Right renal cortex interstitium (tissue), 3 donors: ENCODE measurements at regions not wholly inside any gene's neighbourhood (a gene's known extent, or its start where the extent isn't known, plus 50 kb on each side); places are given as distances from the start of the nearest gene placed in this dataset.
A peak's percentile ranks its signal among the peaks of the same experiment; 100 is the strongest.
"Not testable (repeated sequence)": the region's sequence is repeated elsewhere in the genome, so short reads cannot be mapped to it uniquely, and the experiment has no call there.

Source experiments
- DNase-seq, 3 donors: peaks; one replicate each; pipeline ENCODE4 v3.0.0-alpha.2; 2013; ENCODE audit warnings: low read depth in 3 of 3, low spot score in 2 of 3

GRCh38 chr4:13678186-13678924, 50.8 kb upstream of the BOD1L1 start:
- DNase-seq = no peak

GRCh38 chr4:13681570-13681969, 54.0 kb upstream of the BOD1L1 start:
- DNase-seq = no peak

- no peak for DNase-seq
These were observed 66.7 kb upstream of the BOD1L1 start for GRCh38 chr4:13694256-13694655.

- DNase-seq = no peak
These were observed 70.8 kb upstream of the BOD1L1 start for GRCh38 chr4:13698296-13698695.

- DNase-seq = no peak
These were observed 72.7 kb upstream of the BOD1L1 start for GRCh38 chr4:13700021-13700857.

- DNase-seq = not testable (repeated sequence)
These were observed 73.3 kb upstream of the BOD1L1 start for GRCh38 chr4:13700858-13701140.

GRCh38 chr4:13701937-13702446, 74.5 kb upstream of the BOD1L1 start:
- DNase-seq = no peak

- DNase-seq = no peak
These were observed 75.6 kb upstream of the BOD1L1 start for GRCh38 chr4:13703096-13703495.

GRCh38 chr4:13704035-13704434, 76.5 kb upstream of the BOD1L1 start:
- DNase-seq = no peak

- DNase-seq = no peak
These were observed 77.2 kb upstream of the BOD1L1 start for GRCh38 chr4:13704761-13705160.

GRCh38 chr4:13705521-13706041, 78.1 kb upstream of the BOD1L1 start:
- DNase-seq = peak; percentile 6 to 27 (median 16)

- DNase-seq = no peak
These were observed 78.6 kb upstream of the BOD1L1 start for GRCh38 chr4:13706120-13706519.

GRCh38 chr4:13706716-13707115, 79.2 kb upstream of the BOD1L1 start:
- DNase-seq = no peak

GRCh38 chr4:13710246-13710885, 82.8 kb upstream of the BOD1L1 start:
- DNase-seq = no peak

GRCh38 chr4:13711233-13711785, 83.8 kb upstream of the BOD1L1 start:
- DNase-seq = no peak

GRCh38 chr4:13721894-13722293, 94.4 kb upstream of the BOD1L1 start:
- no peak for DNase-seq

GRCh38 chr4:13722649-13723048, 95.1 kb upstream of the BOD1L1 start:
- DNase-seq = no peak

GRCh38 chr4:13728761-13729160, 101.2 kb upstream of the BOD1L1 start:
- no peak for DNase-seq

- DNase-seq = no peak
These were observed 103.5 kb upstream of the BOD1L1 start for GRCh38 chr4:13731019-13731418.

GRCh38 chr4:13733817-13734216, 106.3 kb upstream of the BOD1L1 start:
- no peak for DNase-seq

- no peak for DNase-seq
These were observed 123.1 kb upstream of the BOD1L1 start for GRCh38 chr4:13750594-13750993.
